Superior temporal gyrus (tissue), 1 donor: ENCODE measurements at regions not wholly inside any gene's neighbourhood (a gene's known extent, or its start where the extent isn't known, plus 50 kb on each side); places are given as distances from the start of the nearest gene placed in this dataset.

Experiments used
- DNase-seq: peaks from one replicate; pipeline ENCODE4 v3.0.0-alpha.2; 2016; ENCODE audit errors: extremely low spot score

DNA sequence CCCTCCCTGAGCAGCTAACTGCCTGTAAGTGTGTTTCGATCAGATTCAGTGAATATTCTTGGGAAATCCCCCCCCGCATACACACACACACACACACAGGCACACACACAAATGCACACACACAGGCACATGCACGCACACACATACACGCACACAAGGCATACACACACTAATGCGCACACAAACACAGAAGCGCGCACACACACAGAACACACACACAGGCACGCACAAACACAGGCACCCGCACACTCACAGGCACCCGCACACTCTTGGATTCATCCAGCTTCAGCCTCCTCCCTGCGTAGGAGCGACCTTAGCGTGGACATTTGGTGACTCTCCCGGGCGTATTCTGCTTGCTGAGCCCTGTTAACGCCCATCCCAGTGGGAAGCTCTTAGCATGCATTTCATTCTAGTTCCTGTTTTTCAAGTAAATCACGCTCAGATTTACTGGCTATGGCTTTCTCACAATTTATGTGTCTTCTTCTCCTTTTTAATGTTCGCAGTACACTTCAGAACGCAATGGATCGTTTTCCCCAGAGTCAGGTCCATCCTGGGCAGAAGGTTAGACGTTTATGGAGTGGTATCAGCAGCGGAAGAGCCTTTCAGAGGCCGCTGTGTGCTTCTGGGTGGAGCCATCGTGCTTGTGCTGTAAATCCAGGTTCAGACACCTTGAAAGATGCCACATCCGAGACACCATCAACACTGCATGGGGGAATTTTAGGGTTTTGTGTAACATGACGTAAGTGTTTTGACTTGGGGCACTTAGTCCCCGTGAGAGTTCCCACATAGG lies 656.6 kb downstream of the GALR1 start:
- DNase-seq, result no peak

DNA sequence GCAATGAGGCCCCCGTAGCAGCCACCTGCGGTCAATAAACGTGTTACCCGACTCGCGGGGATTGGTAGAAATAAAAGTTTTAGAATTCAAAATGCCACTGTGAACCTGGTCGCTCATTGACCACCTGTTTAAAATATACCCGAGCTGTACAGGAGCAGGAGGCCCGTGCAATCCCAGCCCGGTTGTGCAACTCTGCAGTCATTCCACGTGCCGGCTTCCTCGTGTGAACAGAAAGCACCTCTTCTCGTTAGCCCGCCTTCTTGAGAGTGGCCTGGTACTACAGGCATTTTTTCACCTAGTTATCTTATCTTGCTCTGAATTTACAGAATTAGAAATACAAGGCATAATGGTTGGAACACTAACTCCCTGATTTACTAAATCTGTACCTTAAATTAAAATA lies 660.7 kb downstream of the GALR1 start:
- no peak for DNase-seq

GRCh38 chr18:77911971-77912605 lies 662.4 kb downstream of the GALR1 start:
- DNase-seq, result no peak

DNA sequence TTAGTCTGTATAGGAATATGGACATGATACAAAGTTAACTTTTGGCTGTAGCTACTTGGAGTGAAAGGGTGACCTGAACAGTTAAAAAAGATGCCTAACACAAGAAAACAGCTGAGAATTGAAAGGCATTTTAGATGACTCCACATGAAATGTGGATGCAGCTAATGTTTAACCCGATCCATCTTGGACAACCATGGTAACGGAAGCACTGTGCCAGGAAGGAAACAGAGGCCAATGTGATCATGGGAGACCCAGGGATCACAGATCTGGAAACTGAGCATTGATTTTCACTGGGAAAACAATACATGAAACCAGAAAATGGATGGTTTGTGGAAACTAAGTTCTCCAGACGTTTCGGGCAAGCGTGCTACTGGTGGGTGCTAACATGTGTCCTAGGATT lies 669.1 kb downstream of the GALR1 start:
- DNase-seq, result no peak

GRCh38 chr18:77919923-77920322 lies 670.3 kb downstream of the GALR1 start:
- DNase-seq, result no peak

GRCh38 chr18:77935342-77935741 lies 685.7 kb downstream of the GALR1 start:
- DNase-seq, result no peak

GRCh38 chr18:77940566-77940965 lies 690.9 kb downstream of the GALR1 start:
- DNase-seq, result no peak

GRCh38 chr18:77944533-77944932 lies 694.9 kb downstream of the GALR1 start:
- DNase-seq, result no peak

DNA sequence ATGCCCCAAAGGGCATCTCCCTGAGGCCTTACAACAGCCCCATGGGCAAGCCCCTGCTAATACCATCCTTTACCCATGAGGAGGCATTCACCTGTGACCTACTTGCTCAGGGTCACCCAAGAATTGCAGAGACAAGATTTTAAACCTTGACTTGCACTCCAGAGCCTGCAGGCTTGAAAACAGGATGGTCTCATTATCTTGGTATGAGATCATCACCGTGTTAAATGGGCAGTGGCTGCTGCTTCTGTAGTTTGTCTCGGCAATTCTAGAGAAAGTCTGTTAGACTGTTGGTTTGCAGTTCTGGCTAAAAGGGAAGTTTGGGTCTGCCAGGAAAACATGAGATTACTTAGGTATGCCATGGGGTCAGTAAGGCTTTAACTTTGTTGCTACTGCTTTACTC lies 698.9 kb downstream of the GALR1 start:
- no peak for DNase-seq

- DNase-seq, result no peak
Observed at GRCh38 chr18:77949355-77949973, 699.8 kb downstream of the GALR1 start.

GRCh38 chr18:77959248-77959647 lies 709.6 kb downstream of the GALR1 start:
- DNase-seq, result no peak

DNA sequence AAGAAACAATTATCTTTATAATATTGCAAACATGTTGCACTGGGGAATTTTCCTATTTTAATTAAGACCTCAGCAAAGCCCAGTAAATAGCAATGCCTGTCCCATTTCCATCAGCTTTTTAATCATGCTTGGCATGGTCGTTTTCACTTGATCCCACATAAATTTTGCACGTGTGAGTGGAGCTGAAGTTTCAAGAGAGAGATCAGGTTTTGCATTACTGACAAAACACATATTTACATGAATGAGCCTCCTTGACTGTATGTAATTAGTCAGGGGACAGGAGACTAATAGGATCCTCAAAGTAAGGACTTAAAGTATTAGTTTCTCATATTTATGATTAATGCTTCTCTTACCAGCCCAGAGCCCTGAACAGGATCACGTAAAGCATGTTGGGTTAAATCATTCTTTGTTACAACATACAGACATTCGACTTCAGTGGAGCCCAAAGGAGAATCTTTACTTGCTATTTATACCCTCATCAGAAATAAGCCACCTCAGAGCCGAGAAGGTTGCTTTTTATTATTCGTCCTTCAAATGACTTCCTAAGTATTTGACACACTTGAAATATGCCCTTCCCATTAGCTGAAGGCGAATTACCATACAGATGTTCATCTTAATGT lies 711.3 kb downstream of the GALR1 start:
- DNase-seq, result no peak

DNA sequence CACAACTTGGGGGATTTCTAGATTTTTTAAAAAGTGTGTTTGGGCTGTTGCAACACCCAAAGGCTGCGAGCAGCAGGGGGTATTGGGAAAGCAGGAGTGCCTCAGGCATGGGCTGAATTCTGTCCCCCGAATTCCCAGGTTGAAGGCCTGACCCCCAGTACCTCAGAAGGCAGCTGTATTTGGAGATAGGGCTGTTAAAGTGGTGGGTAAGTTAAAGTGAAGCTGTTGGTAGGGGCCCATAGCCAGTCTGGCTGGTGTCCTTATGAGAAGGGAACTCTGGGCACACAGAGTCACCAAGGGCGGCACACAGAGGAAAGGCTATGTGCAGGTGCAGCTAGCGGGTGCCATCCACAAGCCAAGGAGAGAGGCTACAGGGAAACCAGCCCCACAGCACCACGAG lies 717.4 kb downstream of the GALR1 start:
- no peak for DNase-seq

DNA sequence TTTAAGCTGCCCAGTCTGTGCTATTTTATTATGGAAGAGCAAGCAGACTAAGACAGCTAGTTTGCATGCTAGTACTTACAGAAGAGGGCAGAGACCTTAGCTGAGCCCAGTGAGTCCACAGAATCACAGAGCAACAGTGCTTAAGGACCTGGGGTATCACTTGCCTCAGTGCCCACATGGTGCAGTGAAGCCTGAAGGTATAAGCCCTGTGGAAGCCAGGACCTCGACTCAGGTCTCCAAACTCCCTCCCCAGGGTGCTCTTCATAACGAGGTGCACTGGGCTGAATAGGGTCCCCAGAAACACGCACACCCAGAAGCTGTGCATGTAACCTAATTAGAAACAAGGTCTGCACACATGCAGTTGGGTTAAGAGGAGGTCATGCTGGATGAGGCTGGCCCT lies 718.1 kb downstream of the GALR1 start:
- no peak for DNase-seq

DNA sequence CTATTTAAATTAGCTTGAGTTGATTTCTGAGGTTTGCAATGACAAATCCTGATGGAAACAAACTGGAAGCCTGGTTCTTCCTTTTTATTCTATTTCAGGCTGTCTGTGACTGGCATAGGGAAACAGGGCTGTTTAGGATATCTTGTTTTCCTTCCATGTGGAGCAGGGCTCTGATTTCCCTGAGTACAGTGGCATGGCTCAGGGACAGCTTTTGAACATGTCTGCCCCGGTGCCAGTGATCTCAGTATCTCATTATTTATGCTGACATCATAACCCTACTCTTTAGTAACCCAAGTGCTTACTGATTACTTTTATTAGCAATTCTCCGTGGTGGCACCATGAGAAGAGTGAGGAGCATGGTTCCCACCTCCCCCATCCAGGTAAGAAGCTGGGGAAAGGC lies 720.3 kb downstream of the GALR1 start:
- no peak for DNase-seq

- DNase-seq, result no peak
Observed at GRCh38 chr18:77970814-77971213, 721.2 kb downstream of the GALR1 start.

DNA sequence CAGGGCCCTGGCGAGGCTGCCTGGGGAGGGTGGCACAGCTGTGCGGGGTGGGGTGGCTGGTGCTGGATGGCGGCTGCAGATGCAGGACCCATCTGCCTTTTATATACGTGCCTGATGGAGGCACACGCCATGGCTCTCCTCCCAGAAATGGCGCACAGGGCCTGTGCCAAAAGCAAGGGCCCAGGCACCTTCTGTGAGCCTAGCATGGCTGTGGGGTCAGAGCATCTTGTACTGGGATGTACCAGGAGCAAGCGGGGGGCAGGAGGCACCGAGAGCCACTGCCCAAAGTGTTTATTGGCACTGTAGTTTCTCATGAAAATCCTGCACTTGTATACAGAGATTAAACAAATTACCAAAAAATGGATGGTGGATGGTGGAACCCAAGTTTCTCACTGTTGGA lies 724.1 kb downstream of the GALR1 start:
- DNase-seq, result no peak

- no peak for DNase-seq
Observed at GRCh38 chr18:77974329-77974728, 724.7 kb downstream of the GALR1 start.

GRCh38 chr18:77977331-77977730 lies 727.7 kb downstream of the GALR1 start:
- DNase-seq, result no peak

- no peak for DNase-seq
Observed at GRCh38 chr18:77980275-77980674, 730.6 kb downstream of the GALR1 start.

GRCh38 chr18:77981874-77982273 lies 732.2 kb downstream of the GALR1 start:
- no peak for DNase-seq

DNA sequence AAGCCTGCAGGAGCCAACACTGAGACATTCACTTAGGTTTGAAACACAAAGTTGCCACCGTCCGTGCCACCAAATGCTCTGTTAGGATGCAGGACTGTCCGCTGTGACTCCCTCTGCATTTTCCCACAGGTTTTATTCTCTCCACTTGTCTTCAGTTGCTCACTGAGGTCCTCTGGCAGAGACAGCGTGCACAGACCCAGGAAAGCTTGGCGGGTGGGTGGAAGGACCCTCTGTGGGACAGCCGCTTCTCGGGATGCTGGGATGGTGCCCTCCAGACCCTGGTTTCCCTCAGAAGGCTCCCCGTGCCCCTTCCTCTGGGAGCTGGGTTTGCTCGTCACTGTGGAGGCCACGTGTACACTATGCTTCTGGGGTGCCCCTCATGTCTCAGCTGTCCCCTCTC lies 733.6 kb downstream of the GALR1 start:
- DNase-seq, result no peak

GRCh38 chr18:77984178-77984577 lies 734.5 kb downstream of the GALR1 start:
- no peak for DNase-seq
